ENCODE measurements at regions not wholly inside any gene's neighbourhood (a gene's known extent, or its start where the extent isn't known, plus 50 kb on each side); places are given as distances from the start of the nearest gene placed in this dataset.

GRCh38 chr2:155755481-155755880, 577.0 kb downstream of the NR4A2 start:
- TF ChIP-seq JUN (IDR thresholded peaks at IDR 0.05; ENCODE audit: borderline replicate concordance, low read depth, low read length), result no peak
- no peak for TF ChIP-seq JUN (CRISPR knock-in tag; IDR thresholded peaks at IDR 0.05; ENCODE audit: borderline replicate concordance)
- TF ChIP-seq MAX (CRISPR knock-in tag; IDR thresholded peaks at IDR 0.05), result no peak
- no peak for TF ChIP-seq PRMT5 (CRISPR knock-in tag; IDR thresholded peaks at IDR 0.05)

All from K562 (cell line).